ENCODE measurements at regions not wholly inside any gene's neighbourhood (a gene's known extent, or its start where the extent isn't known, plus 50 kb on each side); places are given as distances from the start of the nearest gene placed in this dataset.

DNA sequence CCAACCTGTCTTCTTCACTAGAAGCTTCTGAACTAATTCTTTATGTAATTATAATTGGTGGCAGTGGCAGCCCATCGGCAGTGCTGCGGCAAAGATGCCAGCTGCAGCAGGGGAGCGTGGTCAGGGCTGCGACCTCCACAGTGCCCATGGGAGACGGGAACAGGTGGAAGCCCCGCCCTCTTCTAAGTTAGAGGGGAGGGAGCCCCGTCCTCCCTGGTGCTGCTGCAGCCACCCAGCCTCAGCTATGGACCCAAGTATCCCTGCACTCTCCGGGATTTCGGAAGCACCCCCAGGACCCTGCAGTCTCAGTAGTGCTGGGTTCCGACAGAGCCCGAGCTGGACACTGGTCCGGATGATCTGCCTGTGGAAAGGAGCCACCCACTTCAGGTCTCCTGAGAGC, 117.0 kb upstream of the MBL2 start:
- Mint-ChIP-seq H3K4me1 (ENCODE audit: low read depth, unreplicated experiment) (no peaks in the 10 kb centered on the region), H3K4me3 (ENCODE audit: unreplicated experiment) (no peak overlapping the region), H3K36me3 (ENCODE audit: unreplicated experiment) (no peaks in the 10 kb centered on the region), H3K9me3 (ENCODE audit: unreplicated experiment) (no peaks in the 10 kb centered on the region), H3K27me3 (ENCODE audit: unreplicated experiment) (no peaks in the 10 kb centered on the region), H3K27ac (ENCODE audit: unreplicated experiment) (no peak overlapping the region)
- DNase-seq = no peak
- TF ChIP-seq, protein P1, sequence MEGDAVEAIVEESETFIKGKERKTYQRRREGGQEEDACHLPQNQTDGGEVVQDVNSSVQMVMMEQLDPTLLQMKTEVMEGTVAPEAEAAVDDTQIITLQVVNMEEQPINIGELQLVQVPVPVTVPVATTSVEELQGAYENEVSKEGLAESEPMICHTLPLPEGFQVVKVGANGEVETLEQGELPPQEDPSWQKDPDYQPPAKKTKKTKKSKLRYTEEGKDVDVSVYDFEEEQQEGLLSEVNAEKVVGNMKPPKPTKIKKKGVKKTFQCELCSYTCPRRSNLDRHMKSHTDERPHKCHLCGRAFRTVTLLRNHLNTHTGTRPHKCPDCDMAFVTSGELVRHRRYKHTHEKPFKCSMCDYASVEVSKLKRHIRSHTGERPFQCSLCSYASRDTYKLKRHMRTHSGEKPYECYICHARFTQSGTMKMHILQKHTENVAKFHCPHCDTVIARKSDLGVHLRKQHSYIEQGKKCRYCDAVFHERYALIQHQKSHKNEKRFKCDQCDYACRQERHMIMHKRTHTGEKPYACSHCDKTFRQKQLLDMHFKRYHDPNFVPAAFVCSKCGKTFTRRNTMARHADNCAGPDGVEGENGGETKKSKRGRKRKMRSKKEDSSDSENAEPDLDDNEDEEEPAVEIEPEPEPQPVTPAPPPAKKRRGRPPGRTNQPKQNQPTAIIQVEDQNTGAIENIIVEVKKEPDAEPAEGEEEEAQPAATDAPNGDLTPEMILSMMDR (IDR thresholded peaks at IDR 0.05; ENCODE audit: partially characterized antibody, unreplicated experiment) = no peak

DNA sequence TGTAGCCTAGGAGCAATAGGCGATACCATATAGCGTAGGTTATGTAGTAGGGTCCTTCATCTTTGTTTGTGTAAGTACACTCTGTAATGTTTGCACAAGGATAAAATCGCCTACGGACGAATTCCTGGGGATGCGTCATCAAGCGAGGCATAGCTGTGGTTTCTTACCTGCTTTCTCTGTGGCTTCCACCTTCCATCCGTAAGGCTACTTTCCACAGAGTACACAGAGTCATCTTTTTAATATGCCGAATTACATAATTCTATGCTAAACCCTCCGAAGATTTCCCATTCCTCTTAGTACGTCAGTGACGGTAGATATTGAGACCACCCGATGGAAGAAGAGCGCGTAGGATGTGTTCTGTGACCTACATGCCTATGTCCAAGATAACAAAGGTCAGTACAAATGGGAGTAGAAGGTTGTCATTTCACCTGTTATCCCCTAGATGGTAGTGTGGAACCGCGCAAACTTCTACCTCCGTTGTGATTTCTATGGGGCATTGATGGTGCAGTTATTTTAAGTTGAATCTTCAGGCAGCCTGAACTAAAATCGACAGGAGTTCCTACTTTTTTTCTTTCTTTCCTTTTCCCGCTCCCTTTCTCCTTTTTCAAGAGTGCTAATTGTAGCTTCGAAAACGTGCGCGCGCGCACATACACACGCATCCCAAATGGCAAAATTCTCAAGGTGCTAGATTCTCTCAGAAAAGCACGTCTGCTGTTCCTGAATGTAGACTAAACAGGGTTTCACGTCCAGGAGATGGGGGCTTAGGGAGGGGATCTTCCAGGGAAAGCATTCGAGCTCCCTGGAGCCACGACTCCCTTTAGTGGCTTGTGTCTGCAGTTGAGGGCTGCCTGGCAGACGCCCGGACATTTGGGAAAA, 111.7 kb upstream of the MBL2 start:
- no peaks in the 10 kb centered on the region for H3K27me3 Mint-ChIP-seq (ENCODE audit: unreplicated experiment)
- H3K36me3 Mint-ChIP-seq (ENCODE audit: unreplicated experiment) = no peaks in the 10 kb centered on the region
- TF ChIP-seq, protein P1 (IDR thresholded peaks at IDR 0.05; ENCODE audit: partially characterized antibody, unreplicated experiment) = peak; percentile 72
- H3K4me3 Mint-ChIP-seq (ENCODE audit: unreplicated experiment) = peak overlapping the region; percentile 78
- no peak overlapping the region for H3K27ac Mint-ChIP-seq (ENCODE audit: unreplicated experiment)
- peak; percentile 40 for DNase-seq
- no peaks in the 10 kb centered on the region for H3K4me1 Mint-ChIP-seq (ENCODE audit: low read depth, unreplicated experiment)
- H3K9me3 Mint-ChIP-seq (ENCODE audit: unreplicated experiment) = no peaks in the 10 kb centered on the region

GRCh38 chr10:52879091-52879807, 106.7 kb upstream of the MBL2 start:
- Mint-ChIP-seq H3K36me3 (ENCODE audit: unreplicated experiment) (no peaks in the 10 kb centered on the region), H3K4me1 (ENCODE audit: low read depth, unreplicated experiment) (no peaks in the 10 kb centered on the region), H3K27ac (ENCODE audit: unreplicated experiment) (no peak overlapping the region), H3K4me3 (ENCODE audit: unreplicated experiment) (no peak overlapping the region), H3K27me3 (ENCODE audit: unreplicated experiment) (no peaks in the 10 kb centered on the region), H3K9me3 (ENCODE audit: unreplicated experiment) (no peaks in the 10 kb centered on the region)
- TF ChIP-seq, protein P1 (IDR thresholded peaks at IDR 0.05; ENCODE audit: partially characterized antibody, unreplicated experiment) = no peak
- DNase-seq = no peak

GRCh38 chr10:52877451-52877850, 104.9 kb upstream of the MBL2 start:
- DNase-seq = no peak
- Mint-ChIP-seq H3K4me3 (ENCODE audit: unreplicated experiment) (no peak overlapping the region), H3K27ac (ENCODE audit: unreplicated experiment) (no peak overlapping the region), H3K27me3 (ENCODE audit: unreplicated experiment) (no peaks in the 10 kb centered on the region), H3K36me3 (ENCODE audit: unreplicated experiment) (no peaks in the 10 kb centered on the region), H3K4me1 (ENCODE audit: low read depth, unreplicated experiment) (no peaks in the 10 kb centered on the region), H3K9me3 (ENCODE audit: unreplicated experiment) (no peaks in the 10 kb centered on the region)
- TF ChIP-seq, protein P1 (IDR thresholded peaks at IDR 0.05; ENCODE audit: partially characterized antibody, unreplicated experiment) = no peak

DNA sequence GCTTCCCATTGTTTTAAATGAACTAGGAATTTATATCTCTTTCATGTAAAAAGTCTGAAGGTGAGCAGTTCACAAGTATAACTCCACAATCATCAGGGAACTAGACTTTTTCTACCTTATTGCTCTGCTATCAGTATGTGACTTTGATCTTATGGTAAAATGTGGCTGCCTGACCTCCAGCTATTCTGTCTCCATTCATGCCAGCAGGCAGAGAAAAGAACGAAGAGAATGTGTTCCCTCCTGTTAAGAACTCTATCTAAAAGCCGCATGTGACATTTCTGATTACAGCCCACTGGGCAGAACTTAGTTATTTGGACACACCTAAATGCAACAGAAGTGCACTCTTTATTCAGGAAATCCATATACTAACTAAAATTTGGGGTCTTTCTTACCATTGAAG, 102.8 kb upstream of the MBL2 start:
- TF ChIP-seq, protein P1 (IDR thresholded peaks at IDR 0.05; ENCODE audit: partially characterized antibody, unreplicated experiment) = no peak
- Mint-ChIP-seq H3K36me3 (ENCODE audit: unreplicated experiment) (no peaks in the 10 kb centered on the region), H3K27me3 (ENCODE audit: unreplicated experiment) (no peaks in the 10 kb centered on the region), H3K4me3 (ENCODE audit: unreplicated experiment) (no peak overlapping the region), H3K9me3 (ENCODE audit: unreplicated experiment) (peaks cover 2% of the 10 kb centered on the region), H3K4me1 (ENCODE audit: low read depth, unreplicated experiment) (no peaks in the 10 kb centered on the region), H3K27ac (ENCODE audit: unreplicated experiment) (no peak overlapping the region)
- no peak for DNase-seq
